ENCODE measurements at regions not wholly inside any gene's neighbourhood (a gene's known extent, or its start where the extent isn't known, plus 50 kb on each side); places are given as distances from the start of the nearest gene placed in this dataset.

DNA sequence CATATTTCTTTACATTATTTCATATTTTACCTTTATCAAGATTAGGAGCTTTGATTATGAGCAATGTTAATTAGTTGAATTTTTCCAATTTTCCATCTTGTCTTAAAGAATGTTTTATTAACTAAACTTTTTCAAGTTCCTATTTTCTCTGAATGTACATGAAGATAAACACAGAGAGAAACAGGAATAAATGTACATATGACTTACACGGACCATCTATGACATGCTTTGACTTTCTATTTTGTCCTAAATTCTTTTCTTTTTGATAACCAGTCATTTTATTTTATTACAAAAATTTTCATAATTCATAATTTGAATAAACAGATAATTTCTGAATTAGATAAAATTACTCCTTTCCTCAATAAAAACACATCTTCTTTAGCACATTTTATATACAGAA is 1038.8 kb upstream of the ARRDC3 start:
- intact Hi-C loops (cut with DNase I), result no loop called here
- Histone ChIP-seq H3K9me3 (peaks cover 0 to 41% (median 0%) of the 10 kb centered on the region in 12 donors), H3K27me3 (no peaks in the 10 kb centered on the region), H3K27ac (no peak overlapping the region), H3K36me3 (no peaks in the 10 kb centered on the region), H3K4me3 (no peak overlapping the region), H3K4me1 (no peaks in the 10 kb centered on the region)
- 54 to 72% (median 63%) methylated on average over 1 of the region's 1 CpG for WGBS, 4 donors
- no peak for DNase-seq
- ATAC-seq, result no peak
- TF ChIP-seq, protein P1, sequence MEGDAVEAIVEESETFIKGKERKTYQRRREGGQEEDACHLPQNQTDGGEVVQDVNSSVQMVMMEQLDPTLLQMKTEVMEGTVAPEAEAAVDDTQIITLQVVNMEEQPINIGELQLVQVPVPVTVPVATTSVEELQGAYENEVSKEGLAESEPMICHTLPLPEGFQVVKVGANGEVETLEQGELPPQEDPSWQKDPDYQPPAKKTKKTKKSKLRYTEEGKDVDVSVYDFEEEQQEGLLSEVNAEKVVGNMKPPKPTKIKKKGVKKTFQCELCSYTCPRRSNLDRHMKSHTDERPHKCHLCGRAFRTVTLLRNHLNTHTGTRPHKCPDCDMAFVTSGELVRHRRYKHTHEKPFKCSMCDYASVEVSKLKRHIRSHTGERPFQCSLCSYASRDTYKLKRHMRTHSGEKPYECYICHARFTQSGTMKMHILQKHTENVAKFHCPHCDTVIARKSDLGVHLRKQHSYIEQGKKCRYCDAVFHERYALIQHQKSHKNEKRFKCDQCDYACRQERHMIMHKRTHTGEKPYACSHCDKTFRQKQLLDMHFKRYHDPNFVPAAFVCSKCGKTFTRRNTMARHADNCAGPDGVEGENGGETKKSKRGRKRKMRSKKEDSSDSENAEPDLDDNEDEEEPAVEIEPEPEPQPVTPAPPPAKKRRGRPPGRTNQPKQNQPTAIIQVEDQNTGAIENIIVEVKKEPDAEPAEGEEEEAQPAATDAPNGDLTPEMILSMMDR (IDR thresholded peaks at IDR 0.05), result no peak
- TF ChIP-seq POLR2A (IDR thresholded peaks at IDR 0.05), result no peak

DNA sequence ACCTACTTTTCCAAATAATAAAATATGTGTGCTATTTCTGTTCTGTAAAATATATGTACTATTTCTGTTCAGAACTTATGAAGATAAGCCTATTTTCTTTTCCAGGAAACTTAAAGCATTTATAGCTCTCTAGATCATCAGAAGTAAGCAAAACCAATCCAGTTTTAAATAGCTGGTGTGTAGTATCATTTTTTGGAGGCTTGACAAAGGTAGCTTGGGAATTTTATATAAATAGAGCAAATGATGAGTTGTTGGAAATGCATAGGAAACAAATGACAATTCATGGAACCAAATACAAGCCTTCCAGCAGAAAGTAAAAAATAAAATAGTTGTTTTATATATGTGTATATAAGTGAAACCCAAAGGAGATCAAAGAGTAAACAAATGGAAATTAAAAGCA is 1038.1 kb upstream of the ARRDC3 start:
- no peak for ATAC-seq
- Histone ChIP-seq H3K27me3 (no peaks in the 10 kb centered on the region), H3K9me3 (peaks cover 0 to 41% (median 0%) of the 10 kb centered on the region in 12 donors), H3K27ac (no peak overlapping the region), H3K4me3 (no peak overlapping the region), H3K4me1 (no peaks in the 10 kb centered on the region), H3K36me3 (no peaks in the 10 kb centered on the region)
- TF ChIP-seq, protein P1 (IDR thresholded peaks at IDR 0.05), result no peak
- no peak for TF ChIP-seq POLR2A (IDR thresholded peaks at IDR 0.05)
- DNase-seq, result no peak
- intact Hi-C loops (cut with DNase I), result no loop called here

DNA sequence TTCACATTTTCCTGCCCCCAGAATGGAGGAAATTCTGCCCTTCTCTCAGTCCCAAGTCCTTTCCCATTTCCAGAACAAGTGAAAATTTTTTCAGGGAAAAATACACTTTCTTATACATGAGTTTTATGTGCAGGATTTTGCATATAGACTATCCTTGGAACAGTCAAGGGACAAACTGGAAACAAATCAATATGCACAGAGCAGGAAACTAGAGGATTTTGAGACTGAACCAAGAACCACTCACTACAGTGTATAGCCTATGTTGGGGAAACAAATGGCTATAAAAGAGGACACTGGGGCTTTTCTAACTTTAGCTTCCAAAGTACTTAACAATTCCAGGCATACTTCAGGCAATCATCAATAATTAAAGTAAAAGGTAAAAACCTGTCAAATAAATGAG is 1036.1 kb upstream of the ARRDC3 start:
- Histone ChIP-seq H3K36me3 (no peaks in the 10 kb centered on the region), H3K27ac (no peak overlapping the region), H3K4me1 (no peaks in the 10 kb centered on the region), H3K9me3 (peaks cover 0 to 41% (median 0%) of the 10 kb centered on the region in 12 donors), H3K27me3 (no peaks in the 10 kb centered on the region), H3K4me3 (no peak overlapping the region)
- ATAC-seq, result no peak
- no peak for TF ChIP-seq POLR2A (IDR thresholded peaks at IDR 0.05)
- TF ChIP-seq, protein P1 (IDR thresholded peaks at IDR 0.05), result no peak
- intact Hi-C loops (cut with DNase I), result no loop called here
- no peak for DNase-seq

DNA sequence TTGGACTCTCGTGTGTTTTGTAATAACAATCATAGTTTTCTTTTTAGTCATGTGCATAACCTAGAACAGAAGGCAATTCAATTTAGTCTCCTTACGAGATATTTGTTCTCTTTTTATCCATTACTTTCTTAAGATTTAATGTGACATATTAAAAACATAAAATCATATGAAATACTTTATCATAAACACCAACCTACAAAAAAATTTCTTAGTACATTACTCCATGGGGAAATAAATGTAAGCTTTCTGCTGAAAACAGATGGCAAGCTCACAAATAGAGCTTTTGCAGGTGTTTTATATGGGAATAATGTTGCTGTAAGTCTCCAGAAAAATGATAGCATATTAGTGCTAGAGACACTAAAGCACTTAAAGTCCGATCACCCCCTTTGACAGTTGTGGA is 1035.2 kb upstream of the ARRDC3 start:
- Histone ChIP-seq H3K4me1 (no peaks in the 10 kb centered on the region), H3K27ac (no peak overlapping the region), H3K9me3 (peaks cover 0 to 38% (median 0%) of the 10 kb centered on the region in 12 donors), H3K4me3 (no peak overlapping the region), H3K36me3 (no peaks in the 10 kb centered on the region), H3K27me3 (no peaks in the 10 kb centered on the region)
- DNase-seq (no peak), ATAC-seq (no peak)
- intact Hi-C loops (cut with DNase I), result no loop called here
- TF ChIP-seq POLR2A (IDR thresholded peaks at IDR 0.05), result no peak
- TF ChIP-seq, protein P1 (IDR thresholded peaks at IDR 0.05), result no peak
- 75 to 89% (median 79%) methylated on average over 3 of the region's 3 CpGs for WGBS, 4 donors

All from heart left ventricle (tissue), 16 donors.